HG03575 (cell line): ENCODE measurements at regions not wholly inside any gene's neighbourhood (a gene's known extent, or its start where the extent isn't known, plus 50 kb on each side); places are given as distances from the start of the nearest gene placed in this dataset.
"Not testable (repeated sequence)": the region's sequence is repeated elsewhere in the genome, so short reads cannot be mapped to it uniquely, and the experiment has no call there.

Source experiments
- ATAC-seq: cut with Tn5 transposase; IDR thresholded peaks from one replicate; pipeline ENCODE4 v1.9.1; 2021; ENCODE audit not compliant: unreplicated experiment, insufficient number of reproducible peaks, low FRiP score; ENCODE audit errors: extremely low read depth

GRCh38 chr1:170414989-170415709, 116.8 kb upstream of the GORAB start:
- ATAC-seq = no peak

GRCh38 chr1:170415710-170416372, 116.1 kb upstream of the GORAB start:
- no peak for ATAC-seq

- ATAC-seq = no peak
Observed at GRCh38 chr1:170424346-170424745, 107.6 kb upstream of the GORAB start.

- no peak for ATAC-seq
Observed at GRCh38 chr1:170426596-170426995, 105.4 kb upstream of the GORAB start.

GRCh38 chr1:170427002-170427401, 105.0 kb upstream of the GORAB start:
- not testable (repeated sequence) for ATAC-seq

- no peak for ATAC-seq
Observed at GRCh38 chr1:170436928-170437327, 95.0 kb upstream of the GORAB start.

- ATAC-seq = no peak
Observed at GRCh38 chr1:170445096-170445495, 86.9 kb upstream of the GORAB start.

GRCh38 chr1:170448661-170449158, 83.3 kb upstream of the GORAB start:
- ATAC-seq = no peak

GRCh38 chr1:170457325-170458050, 74.5 kb upstream of the GORAB start:
- not testable (repeated sequence) for ATAC-seq

- ATAC-seq = no peak
Observed at GRCh38 chr1:170460001-170460400, 72.0 kb upstream of the GORAB start.

GRCh38 chr1:170460414-170461155, 71.4 kb upstream of the GORAB start:
- no peak for ATAC-seq

GRCh38 chr1:170461291-170461747, 70.6 kb upstream of the GORAB start:
- no peak for ATAC-seq

GRCh38 chr1:170461762-170462384, 70.1 kb upstream of the GORAB start:
- no peak for ATAC-seq

- no peak for ATAC-seq
Observed at GRCh38 chr1:170470121-170470520, 61.8 kb upstream of the GORAB start.

GRCh38 chr1:170471398-170472053, 60.4 kb upstream of the GORAB start:
- ATAC-seq = no peak

- no peak for ATAC-seq
Observed at GRCh38 chr1:170481000-170481399, 51.0 kb upstream of the GORAB start.
